ENCODE measurements at regions not wholly inside any gene's neighbourhood (a gene's known extent, or its start where the extent isn't known, plus 50 kb on each side); places are given as distances from the start of the nearest gene placed in this dataset.

DNA sequence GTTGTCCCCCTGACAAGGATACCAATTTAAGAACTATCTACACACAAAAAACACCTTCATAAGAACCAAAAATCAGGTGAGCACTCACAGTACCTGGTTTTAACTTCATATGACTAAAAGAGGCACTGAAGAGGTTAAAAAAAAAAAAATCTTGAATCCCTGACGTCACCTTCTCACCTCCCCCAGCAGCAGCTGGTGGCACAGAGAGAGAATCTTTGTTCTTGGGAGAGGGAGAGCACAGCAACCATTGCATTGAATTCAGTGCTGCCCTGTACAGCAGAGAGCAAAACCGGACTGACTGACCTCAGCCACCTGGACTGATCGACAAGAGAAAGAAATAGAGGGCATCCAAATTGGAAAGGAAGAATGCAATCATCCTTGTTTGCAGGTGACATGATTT is 566.0 kb downstream of the TMX3 start:
- no peak for ATAC-seq
- CTCF ChIA-PET: no interaction called here
- Mint-ChIP-seq H3K27me3 (no peaks in the 10 kb centered on the region), H3K9me3 (no peaks in the 10 kb centered on the region), H3K4me3 (no peak overlapping the region), H3K27ac (no peak overlapping the region), H3K4me1 (ENCODE audit: low read depth) (no peaks in the 10 kb centered on the region), H3K36me3 (ENCODE audit: low read depth) (no peaks in the 10 kb centered on the region)
- DNase-seq: no peak
- TF ChIP-seq, protein P1, sequence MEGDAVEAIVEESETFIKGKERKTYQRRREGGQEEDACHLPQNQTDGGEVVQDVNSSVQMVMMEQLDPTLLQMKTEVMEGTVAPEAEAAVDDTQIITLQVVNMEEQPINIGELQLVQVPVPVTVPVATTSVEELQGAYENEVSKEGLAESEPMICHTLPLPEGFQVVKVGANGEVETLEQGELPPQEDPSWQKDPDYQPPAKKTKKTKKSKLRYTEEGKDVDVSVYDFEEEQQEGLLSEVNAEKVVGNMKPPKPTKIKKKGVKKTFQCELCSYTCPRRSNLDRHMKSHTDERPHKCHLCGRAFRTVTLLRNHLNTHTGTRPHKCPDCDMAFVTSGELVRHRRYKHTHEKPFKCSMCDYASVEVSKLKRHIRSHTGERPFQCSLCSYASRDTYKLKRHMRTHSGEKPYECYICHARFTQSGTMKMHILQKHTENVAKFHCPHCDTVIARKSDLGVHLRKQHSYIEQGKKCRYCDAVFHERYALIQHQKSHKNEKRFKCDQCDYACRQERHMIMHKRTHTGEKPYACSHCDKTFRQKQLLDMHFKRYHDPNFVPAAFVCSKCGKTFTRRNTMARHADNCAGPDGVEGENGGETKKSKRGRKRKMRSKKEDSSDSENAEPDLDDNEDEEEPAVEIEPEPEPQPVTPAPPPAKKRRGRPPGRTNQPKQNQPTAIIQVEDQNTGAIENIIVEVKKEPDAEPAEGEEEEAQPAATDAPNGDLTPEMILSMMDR (IDR thresholded peaks at IDR 0.05): no peak
- intact Hi-C loops (cut with micrococcal nuclease): no loop called here
- POLR2A ChIA-PET: no interaction called here

DNA sequence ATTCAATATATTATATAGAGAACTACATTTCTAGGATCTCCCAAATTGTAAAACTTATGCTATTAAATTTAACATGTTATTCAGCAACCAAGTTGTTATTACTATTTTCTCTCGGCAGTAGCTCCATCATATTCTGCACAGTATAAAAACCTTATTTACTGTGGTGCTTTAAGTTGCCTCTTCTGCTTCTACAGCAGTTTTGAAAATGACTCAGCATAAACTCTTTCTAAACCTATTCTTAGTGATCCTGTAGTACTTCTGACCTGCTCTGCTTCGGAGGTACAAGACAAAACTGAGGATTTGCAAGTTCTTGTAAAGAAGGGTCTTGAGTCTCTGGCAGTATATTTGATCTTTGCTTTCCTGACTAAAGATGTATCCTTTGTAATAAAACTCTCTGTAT is 567.2 kb downstream of the TMX3 start:
- Mint-ChIP-seq H3K4me1 (ENCODE audit: low read depth) (no peaks in the 10 kb centered on the region), H3K36me3 (ENCODE audit: low read depth) (no peaks in the 10 kb centered on the region), H3K4me3 (no peak overlapping the region), H3K27ac (no peak overlapping the region), H3K27me3 (no peaks in the 10 kb centered on the region), H3K9me3 (no peaks in the 10 kb centered on the region)
- ChIA-PET POLR2A (no interaction called here), CTCF (no interaction called here)
- intact Hi-C loops (cut with micrococcal nuclease): no loop called here
- TF ChIP-seq, protein P1 (IDR thresholded peaks at IDR 0.05): no peak
- ATAC-seq (no peak), DNase-seq (no peak)

DNA sequence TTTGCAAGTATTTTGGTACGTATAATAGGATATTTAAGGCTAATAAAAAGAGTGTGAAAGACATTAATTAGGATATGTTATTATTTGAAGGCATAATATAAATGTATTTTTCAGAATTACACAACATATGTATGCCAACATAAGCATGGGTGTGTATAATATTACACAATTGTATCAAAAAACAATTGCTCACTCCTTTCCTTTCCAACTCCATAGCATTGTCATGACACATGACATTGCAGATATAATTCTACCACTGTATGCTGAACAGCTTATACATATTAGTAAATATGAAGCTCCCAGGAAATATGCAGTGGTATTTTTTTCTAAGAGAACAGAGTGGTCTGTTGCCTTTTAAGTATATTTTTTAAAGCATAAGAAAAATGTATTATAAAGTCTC is 593.1 kb downstream of the TMX3 start:
- H3K27ac Mint-ChIP-seq: no peak overlapping the region
- H3K36me3 Mint-ChIP-seq (ENCODE audit: low read depth): no peaks in the 10 kb centered on the region

DNA sequence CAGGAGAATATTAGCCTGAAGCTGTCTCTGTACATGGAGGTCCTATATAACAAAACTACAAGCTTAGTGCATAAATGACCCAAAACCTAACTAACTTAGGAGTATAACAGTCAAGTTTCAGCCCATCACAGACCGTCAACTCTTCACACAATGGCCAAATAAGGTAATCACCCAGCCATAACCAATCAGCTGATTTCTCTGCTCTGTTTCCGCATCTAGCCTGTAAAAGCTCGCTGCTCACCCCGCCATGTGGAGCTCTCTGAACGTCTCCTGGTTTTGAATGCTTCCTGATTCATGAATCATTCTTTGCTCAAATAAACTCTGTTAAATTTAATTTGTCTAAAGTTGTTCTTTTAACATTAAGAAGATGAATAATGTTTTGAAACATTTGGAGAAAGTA is 593.6 kb downstream of the TMX3 start:
- ATAC-seq (no peak), DNase-seq (no peak)
- ChIA-PET POLR2A (no interaction called here), CTCF (no interaction called here)
- no peak overlapping the region for H3K27ac Mint-ChIP-seq
- H3K27me3 Mint-ChIP-seq: no peaks in the 10 kb centered on the region
- TF ChIP-seq, protein P1 (IDR thresholded peaks at IDR 0.05): no peak
- no peaks in the 10 kb centered on the region for H3K36me3 Mint-ChIP-seq (ENCODE audit: low read depth)
- intact Hi-C loops (cut with micrococcal nuclease): no loop called here
- H3K4me1 Mint-ChIP-seq (ENCODE audit: low read depth): no peaks in the 10 kb centered on the region
- H3K9me3 Mint-ChIP-seq: no peaks in the 10 kb centered on the region
- H3K4me3 Mint-ChIP-seq: no peak overlapping the region

More for the DNA sequence above, 593.1 kb downstream of the TMX3 start:
- TF ChIP-seq, protein P1 (IDR thresholded peaks at IDR 0.05): no peak
- no peaks in the 10 kb centered on the region for H3K4me1 Mint-ChIP-seq (ENCODE audit: low read depth)
- no peaks in the 10 kb centered on the region for H3K9me3 Mint-ChIP-seq
- CTCF ChIA-PET: no interaction called here
- ATAC-seq: no peak
- no peak overlapping the region for H3K4me3 Mint-ChIP-seq
- intact Hi-C loops (cut with micrococcal nuclease): no loop called here
- no peak for DNase-seq
- H3K27me3 Mint-ChIP-seq: no peaks in the 10 kb centered on the region
- POLR2A ChIA-PET: no interaction called here

DNA sequence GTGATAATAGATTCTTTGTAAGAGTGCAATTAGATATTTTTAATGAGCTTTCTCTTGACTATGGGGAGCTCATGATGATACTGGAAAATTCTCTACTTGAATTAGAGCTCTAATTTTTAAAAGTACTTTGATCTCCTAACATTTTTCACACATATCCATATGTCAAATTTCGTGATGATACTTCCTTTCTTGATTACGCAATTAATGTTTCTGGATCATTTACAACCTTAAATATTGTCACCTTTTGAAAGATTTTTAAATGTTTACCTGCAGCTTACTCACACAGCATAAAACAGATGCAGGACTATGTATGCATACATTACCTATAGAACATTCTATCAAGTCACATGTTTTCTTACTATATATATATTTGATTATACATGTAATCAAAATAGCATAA is 598.5 kb upstream of the DSEL start:
- Mint-ChIP-seq H3K27me3 (no peaks in the 10 kb centered on the region), H3K4me1 (ENCODE audit: low read depth) (no peaks in the 10 kb centered on the region), H3K4me3 (no peak overlapping the region), H3K27ac (no peak overlapping the region), H3K36me3 (ENCODE audit: low read depth) (no peaks in the 10 kb centered on the region), H3K9me3 (no peaks in the 10 kb centered on the region)
- DNase-seq (no peak), ATAC-seq (no peak)
- TF ChIP-seq, protein P1 (IDR thresholded peaks at IDR 0.05): no peak
- intact Hi-C loops (cut with micrococcal nuclease): no loop called here
- CTCF ChIA-PET: no interaction called here
- POLR2A ChIA-PET: no interaction called here

Data from activated CD8-positive, alpha-beta T cell treated with anti-CD3 and anti-CD28 coated beads for 36 hours (primary cell).